Esophagus squamous epithelium (tissue), 5 donors: ENCODE measurements at regions not wholly inside any gene's neighbourhood (a gene's known extent, or its start where the extent isn't known, plus 50 kb on each side); places are given as distances from the start of the nearest gene placed in this dataset.

Experiments used
- DNase-seq: peaks from one replicate; lab custom pipeline; 2025; lab: John Stamatoyannopoulos, UW
- H3K27ac ChIP-seq, 4 donors: fragments of 200-600 bp; sonication (generic); one replicate each; pipeline ENCODE4 v1.5.1; 2016 to 2019; ENCODE audit warnings: mild to moderate bottlenecking in 1 of 4
- H3K27me3 ChIP-seq, 4 donors: fragments of 200-600 bp; sonication (generic); 1 replicate in 3 of 4; 2 replicates in 1 of 4; pipeline versions ENCODE4 v1.5.1 to v1.6.0; 2017 to 2021; ENCODE audit warnings: antibody characterized with exemption in 1 of 4
- H3K36me3 ChIP-seq, 3 donors: fragments of 200-600 bp; sonication (generic); one replicate each; pipeline ENCODE4 v1.5.1; 2016 to 2019
- H3K4me1 ChIP-seq, 3 donors: fragments of 200-600 bp; sonication (generic); one replicate each; pipeline ENCODE4 v1.5.1; 2017 to 2019
- H3K4me3 ChIP-seq, 4 donors: fragments of 200-600 bp; sonication (generic); 1 replicate in 3 of 4; 2 replicates in 1 of 4; pipeline ENCODE4 v1.5.1; 2016 to 2019; ENCODE audit warnings: mild to moderate bottlenecking in 2 of 4, moderate library complexity in 1 of 4
- H3K9me3 ChIP-seq, 3 donors: fragments of 200-600 bp; sonication (generic); one replicate each; pipeline ENCODE4 v1.5.1; 2016 to 2019
- CTCF ChIP-seq, 6 experiments: fragments of 450-650 bp in 4 of 6; fragments of 200-600 bp in 2 of 6; sonication (generic) in 2 of 6; IDR thresholded peaks; one replicate each; pipeline ENCODE4 v1.5.1; 2016 to 2019; ENCODE audit warnings: antibody characterized with exemption in 6 of 6, mild to moderate bottlenecking in 4 of 6, moderate library complexity in 4 of 6
- POLR2A ChIP-seq, 4 donors: fragments of 450-650 bp; IDR thresholded peaks; one replicate each; pipeline ENCODE4 v1.6.1; 2017; ENCODE audit warnings: antibody characterized with exemption in 4 of 4, mild to moderate bottlenecking in 4 of 4, moderate library complexity in 3 of 4
- whole genome bisulfite sequencing, 2 donors: methylation state at CpG; one replicate each; pipeline ENCODE4 v1.1.5; 2018; 5-methylcytosine and 5-hydroxymethylcytosine counted together
- intact Hi-C: fragments of 100-400 bp; cut with DNase I; formaldehyde crosslinking; loops from one replicate; pipeline ENCODE4 v1.15.0; 2022
- donor health status: DM: yes; HTN: yes; CAD: no.

GRCh38 chr13:104691767-104692467 lies 1625.7 kb upstream of the SLC10A2 start:
- H3K4me1 ChIP-seq: no peaks in the 10 kb centered on the region
- no peaks in the 10 kb centered on the region for H3K36me3 ChIP-seq
- WGBS, 2 donors: 39 to 49% methylated on average over 2 of the region's 2 CpGs
- no peak overlapping the region for H3K27ac ChIP-seq
- no peak overlapping the region for H3K4me3 ChIP-seq
- H3K27me3 ChIP-seq: no peaks in the 10 kb centered on the region
- no peaks in the 10 kb centered on the region for H3K9me3 ChIP-seq
- no peak for TF ChIP-seq POLR2A (IDR thresholded peaks at IDR 0.05)
- TF ChIP-seq CTCF (IDR thresholded peaks at IDR 0.05): no peak
- intact Hi-C loops: no loop called here
- no peak for DNase-seq

- intact Hi-C loops: no loop called here
Observed at GRCh38 chr13:104686484-104686883, 1620.3 kb upstream of the SLC10A2 start.

GRCh38 chr13:104683789-104684188 lies 1617.6 kb upstream of the SLC10A2 start:
- TF ChIP-seq POLR2A (IDR thresholded peaks at IDR 0.05): no peak

More at GRCh38 chr13:104686484-104686883, 1620.3 kb upstream of the SLC10A2 start:
- Histone ChIP-seq H3K4me1 (no peaks in the 10 kb centered on the region), H3K36me3 (no peaks in the 10 kb centered on the region), H3K9me3 (no peaks in the 10 kb centered on the region), H3K27me3 (no peaks in the 10 kb centered on the region), H3K27ac (no peak overlapping the region), H3K4me3 (no peak overlapping the region)
- no peak for DNase-seq
- TF ChIP-seq CTCF (IDR thresholded peaks at IDR 0.05) (no peak), POLR2A (IDR thresholded peaks at IDR 0.05) (no peak)
- 69 to 75% methylated on average over 3 of the region's 3 CpGs for WGBS, 2 donors

GRCh38 chr13:104678161-104678560 lies 1611.9 kb upstream of the SLC10A2 start:
- H3K27me3 ChIP-seq: no peaks in the 10 kb centered on the region
- no peak overlapping the region for H3K4me3 ChIP-seq
- intact Hi-C loops: no loop called here
- no peak overlapping the region for H3K27ac ChIP-seq
- TF ChIP-seq POLR2A (IDR thresholded peaks at IDR 0.05): no peak
- TF ChIP-seq CTCF (IDR thresholded peaks at IDR 0.05): no peak
- no peaks in the 10 kb centered on the region for H3K4me1 ChIP-seq
- no peaks in the 10 kb centered on the region for H3K36me3 ChIP-seq
- no peak for DNase-seq
- 84% methylated on average over 4 to 5 of the region's 5 CpGs for WGBS, 2 donors
- H3K9me3 ChIP-seq: no peaks in the 10 kb centered on the region

More at GRCh38 chr13:104683789-104684188, 1617.6 kb upstream of the SLC10A2 start:
- H3K36me3 ChIP-seq: no peaks in the 10 kb centered on the region
- H3K4me3 ChIP-seq: no peak overlapping the region
- intact Hi-C loops: no loop called here
- no peaks in the 10 kb centered on the region for H3K4me1 ChIP-seq
- H3K27ac ChIP-seq: no peak overlapping the region
- DNase-seq: no peak
- no peaks in the 10 kb centered on the region for H3K27me3 ChIP-seq
- no peaks in the 10 kb centered on the region for H3K9me3 ChIP-seq

GRCh38 chr13:104671901-104672300 lies 1605.7 kb upstream of the SLC10A2 start:
- H3K9me3 ChIP-seq: no peaks in the 10 kb centered on the region
- intact Hi-C loops: no loop called here
- DNase-seq: no peak
- H3K4me3 ChIP-seq: no peak overlapping the region
- H3K27ac ChIP-seq: no peak overlapping the region
- no peaks in the 10 kb centered on the region for H3K4me1 ChIP-seq
- no peaks in the 10 kb centered on the region for H3K36me3 ChIP-seq
- no peaks in the 10 kb centered on the region for H3K27me3 ChIP-seq
- WGBS, 2 donors: 59 to 69% methylated on average over 3 of the region's 3 CpGs
- no peak for TF ChIP-seq POLR2A (IDR thresholded peaks at IDR 0.05)
- no peak for TF ChIP-seq CTCF (IDR thresholded peaks at IDR 0.05)
